ENCODE measurements at regions not wholly inside any gene's neighbourhood (a gene's known extent, or its start where the extent isn't known, plus 50 kb on each side); places are given as distances from the start of the nearest gene placed in this dataset.

- in situ Hi-C loops (cut with MboI; ENCODE audit: low pct_unique_long_range_greater_than_20kb, low sequenced_read_pairs) = no loop called here
- DNase-seq = no peak
These were observed 470.6 kb upstream of the ARID1B start for GRCh38 chr6:156306531-156306930.

- in situ Hi-C loops (cut with MboI; ENCODE audit: low pct_unique_long_range_greater_than_20kb, low sequenced_read_pairs) = no loop called here
- no peak for DNase-seq
These were observed 494.1 kb upstream of the ARID1B start for GRCh38 chr6:156283091-156283490.

GRCh38 chr6:156282087-156282486 is 495.1 kb upstream of the ARID1B start:
- DNase-seq = no peak
- in situ Hi-C loops (cut with MboI; ENCODE audit: low pct_unique_long_range_greater_than_20kb, low sequenced_read_pairs) = no loop called here

GRCh38 chr6:156281266-156281665 is 495.9 kb upstream of the ARID1B start:
- in situ Hi-C loops (cut with MboI; ENCODE audit: low pct_unique_long_range_greater_than_20kb, low sequenced_read_pairs) = no loop called here
- DNase-seq = no peak

- no peak for DNase-seq
- in situ Hi-C loops (cut with MboI; ENCODE audit: low pct_unique_long_range_greater_than_20kb, low sequenced_read_pairs) = no loop called here
These were observed 497.1 kb upstream of the ARID1B start for GRCh38 chr6:156280065-156280464.

GRCh38 chr6:156279261-156279969 is 497.8 kb upstream of the ARID1B start:
- DNase-seq = peak; percentile 1
- in situ Hi-C loops (cut with MboI; ENCODE audit: low pct_unique_long_range_greater_than_20kb, low sequenced_read_pairs) = no loop called here

- DNase-seq = no peak
- in situ Hi-C loops (cut with MboI; ENCODE audit: low pct_unique_long_range_greater_than_20kb, low sequenced_read_pairs) = no loop called here
These were observed 504.0 kb upstream of the ARID1B start for GRCh38 chr6:156273065-156273711.

- DNase-seq = no peak
- in situ Hi-C loops (cut with MboI; ENCODE audit: low pct_unique_long_range_greater_than_20kb, low sequenced_read_pairs) = no loop called here
These were observed 507.3 kb upstream of the ARID1B start for GRCh38 chr6:156269751-156270369.

GRCh38 chr6:156268849-156269248 is 508.3 kb upstream of the ARID1B start:
- in situ Hi-C loops (cut with MboI; ENCODE audit: low pct_unique_long_range_greater_than_20kb, low sequenced_read_pairs) = no loop called here

GRCh38 chr6:156262014-156262413 is 515.2 kb upstream of the ARID1B start:
- in situ Hi-C loops (cut with MboI; ENCODE audit: low pct_unique_long_range_greater_than_20kb, low sequenced_read_pairs) = no loop called here
- DNase-seq = no peak

More at GRCh38 chr6:156268849-156269248, 508.3 kb upstream of the ARID1B start:
- DNase-seq = no peak

- in situ Hi-C loops (cut with MboI; ENCODE audit: low pct_unique_long_range_greater_than_20kb, low sequenced_read_pairs) = no loop called here
- no peak for DNase-seq
These were observed 516.4 kb upstream of the ARID1B start for GRCh38 chr6:156260815-156261214.

GRCh38 chr6:156258981-156259380 is 518.2 kb upstream of the ARID1B start:
- no peak for DNase-seq
- in situ Hi-C loops (cut with MboI; ENCODE audit: low pct_unique_long_range_greater_than_20kb, low sequenced_read_pairs) = no loop called here

GRCh38 chr6:156256161-156256560 is 521.0 kb upstream of the ARID1B start:
- DNase-seq = peak; percentile 1
- in situ Hi-C loops (cut with MboI; ENCODE audit: low pct_unique_long_range_greater_than_20kb, low sequenced_read_pairs) = no loop called here

GRCh38 chr6:156254240-156254639 is 522.9 kb upstream of the ARID1B start:
- no peak for DNase-seq
- in situ Hi-C loops (cut with MboI; ENCODE audit: low pct_unique_long_range_greater_than_20kb, low sequenced_read_pairs) = no loop called here

- in situ Hi-C loops (cut with MboI; ENCODE audit: low pct_unique_long_range_greater_than_20kb, low sequenced_read_pairs) = no loop called here
- no peak for DNase-seq
These were observed 526.6 kb upstream of the ARID1B start for GRCh38 chr6:156250593-156250992.

GRCh38 chr6:156242206-156242605 is 535.0 kb upstream of the ARID1B start:
- in situ Hi-C loops (cut with MboI; ENCODE audit: low pct_unique_long_range_greater_than_20kb, low sequenced_read_pairs) = no loop called here
- no peak for DNase-seq

- no peak for DNase-seq
- in situ Hi-C loops (cut with MboI; ENCODE audit: low pct_unique_long_range_greater_than_20kb, low sequenced_read_pairs) = no loop called here
These were observed 546.0 kb upstream of the ARID1B start for GRCh38 chr6:156231026-156231765.

GRCh38 chr6:156219973-156220372 is 557.2 kb upstream of the ARID1B start:
- in situ Hi-C loops (cut with MboI; ENCODE audit: low pct_unique_long_range_greater_than_20kb, low sequenced_read_pairs) = no loop called here
- no peak for DNase-seq

- in situ Hi-C loops (cut with MboI; ENCODE audit: low pct_unique_long_range_greater_than_20kb, low sequenced_read_pairs) = no loop called here
- no peak for DNase-seq
These were observed 571.5 kb upstream of the ARID1B start for GRCh38 chr6:156205678-156206077.

- in situ Hi-C loops (cut with MboI; ENCODE audit: low pct_unique_long_range_greater_than_20kb, low sequenced_read_pairs) = no loop called here
- no peak for DNase-seq
These were observed 578.0 kb upstream of the ARID1B start for GRCh38 chr6:156199182-156199581.

Measured in KBM-7 (cell line).